Skeletal muscle cell (primary cell): ENCODE measurements at regions not wholly inside any gene's neighbourhood (a gene's known extent, or its start where the extent isn't known, plus 50 kb on each side); places are given as distances from the start of the nearest gene placed in this dataset.
"Not testable (repeated sequence)": the region's sequence is repeated elsewhere in the genome, so short reads cannot be mapped to it uniquely, and the experiment has no call there.

Experiments
- DNase-seq: peaks from one replicate; pipeline ENCODE4 v3.0.0-alpha.2; 2010; ENCODE audit warnings: low read depth
- H3K4me3 ChIP-seq: 2 replicates; pipeline ENCODE4 v1.5.1; 2011; ENCODE audit warnings: low read depth, mild to moderate bottlenecking, control low read depth, low read length, moderate library complexity

DNA sequence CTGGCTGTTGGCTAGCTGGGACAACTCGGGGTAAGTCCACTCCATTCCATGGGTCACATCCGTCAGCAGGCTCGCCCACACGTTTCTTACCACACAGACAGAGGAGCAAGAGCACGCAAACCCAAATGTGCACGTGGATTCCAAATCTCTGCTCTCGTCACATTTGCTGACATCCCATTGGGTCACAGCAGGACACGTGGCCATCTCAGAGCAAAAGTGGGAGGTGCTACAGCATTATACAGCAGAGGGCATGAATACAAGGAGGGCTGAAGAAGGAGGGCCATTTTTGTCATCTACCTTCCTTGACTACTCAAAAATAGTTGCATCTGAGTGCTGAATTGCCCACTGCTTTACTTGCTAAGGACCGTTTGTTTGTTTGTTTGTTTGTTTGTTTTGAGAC lies 84.7 kb downstream of the RBBP6 start:
- DNase-seq, result no peak
- no peak overlapping the region for H3K4me3 ChIP-seq

GRCh38 chr16:24626256-24626655 lies 86.9 kb downstream of the RBBP6 start:
- no peak for DNase-seq
- H3K4me3 ChIP-seq, result no peak overlapping the region

- no peak for DNase-seq
- H3K4me3 ChIP-seq, result no peak overlapping the region
Observed at GRCh38 chr16:24634919-24635318, 94.5 kb upstream of the TNRC6A start.

GRCh38 chr16:24635900-24636610 lies 93.4 kb upstream of the TNRC6A start:
- H3K4me3 ChIP-seq, result no peak overlapping the region

DNA sequence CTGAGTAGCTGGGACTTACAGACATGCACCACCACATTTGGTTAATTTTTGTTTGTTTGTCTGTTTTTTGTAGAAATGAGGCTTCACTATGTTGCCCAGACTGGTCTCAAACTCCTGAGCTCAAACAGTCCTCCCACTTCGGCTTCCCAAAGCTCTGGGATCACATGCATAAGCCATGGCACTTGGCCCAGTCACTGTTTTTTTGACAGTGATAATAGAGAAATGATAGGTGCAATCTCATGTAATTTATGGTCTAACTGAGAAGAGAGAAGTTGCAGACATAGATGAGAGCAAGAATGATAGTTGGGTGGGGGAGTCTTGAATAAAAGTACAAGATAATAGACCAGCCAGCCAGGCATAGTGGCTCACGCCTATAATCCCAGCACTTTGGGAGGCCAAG lies 89.7 kb upstream of the TNRC6A start:
- no peak overlapping the region for H3K4me3 ChIP-seq
- DNase-seq, result no peak

More at GRCh38 chr16:24635900-24636610, 93.4 kb upstream of the TNRC6A start:
- peak; percentile 94 for DNase-seq

- no peak for DNase-seq
- no peak overlapping the region for H3K4me3 ChIP-seq
Observed at GRCh38 chr16:24643489-24643888, 86.0 kb upstream of the TNRC6A start.

DNA sequence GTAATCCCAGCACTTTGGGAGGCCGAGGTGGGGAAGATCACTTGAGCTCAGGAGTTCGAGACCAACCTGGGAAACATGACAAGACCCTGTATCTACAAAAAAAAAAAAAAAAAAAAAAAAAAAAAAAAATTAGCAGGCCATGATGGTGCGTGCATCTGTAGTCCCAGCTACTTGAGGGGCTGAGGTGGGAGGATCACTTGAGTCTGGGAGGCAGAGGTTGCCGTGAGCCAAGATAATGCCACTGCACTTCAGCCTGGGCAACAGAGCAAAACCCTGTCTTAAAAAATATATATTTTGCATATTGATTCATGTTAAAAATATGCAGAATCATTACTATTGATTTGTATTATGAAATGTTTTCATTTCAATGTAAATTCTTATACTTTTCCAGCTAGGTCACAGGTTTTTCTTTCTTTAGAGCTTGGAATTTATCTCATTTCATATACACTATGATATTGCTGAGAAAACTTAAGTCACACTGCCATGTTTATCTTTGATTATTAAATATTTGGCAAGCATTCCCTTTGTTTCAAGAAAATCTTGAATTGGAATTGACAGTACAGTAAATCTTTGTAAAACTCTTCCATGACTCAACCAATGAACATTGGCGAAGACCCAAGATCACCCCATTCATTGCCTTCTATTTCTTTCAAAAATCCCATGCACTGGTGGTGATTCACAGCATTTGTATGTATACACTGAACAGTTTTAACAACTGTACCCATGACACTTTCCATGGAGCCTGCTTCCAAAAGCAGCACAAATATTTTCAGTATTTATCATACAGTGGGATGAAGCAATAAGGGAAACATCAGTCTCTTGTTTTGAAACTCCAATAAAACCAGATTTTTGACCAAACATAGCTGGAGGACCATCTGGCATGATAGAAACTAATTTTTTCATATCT lies 83.5 kb upstream of the TNRC6A start:
- no peak overlapping the region for H3K4me3 ChIP-seq
- peak; percentile 98 for DNase-seq

DNA sequence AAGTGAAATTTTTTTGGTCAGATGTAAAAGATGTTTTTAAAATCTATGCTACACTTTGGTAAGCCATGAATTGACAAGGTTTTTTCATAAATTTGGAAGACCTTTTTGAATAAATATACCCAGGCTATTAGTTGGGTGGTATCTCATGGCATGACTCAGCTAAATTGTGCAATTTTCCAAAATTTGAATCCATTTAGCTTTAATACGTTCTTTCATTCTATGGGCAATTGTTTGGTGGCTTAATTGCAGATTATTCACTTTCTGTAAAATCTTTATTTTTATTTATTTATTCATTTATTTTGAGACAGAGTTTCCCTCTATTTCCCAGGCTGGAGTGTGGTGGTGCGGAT lies 82.8 kb upstream of the TNRC6A start:
- no peak for DNase-seq
- H3K4me3 ChIP-seq, result no peak overlapping the region

DNA sequence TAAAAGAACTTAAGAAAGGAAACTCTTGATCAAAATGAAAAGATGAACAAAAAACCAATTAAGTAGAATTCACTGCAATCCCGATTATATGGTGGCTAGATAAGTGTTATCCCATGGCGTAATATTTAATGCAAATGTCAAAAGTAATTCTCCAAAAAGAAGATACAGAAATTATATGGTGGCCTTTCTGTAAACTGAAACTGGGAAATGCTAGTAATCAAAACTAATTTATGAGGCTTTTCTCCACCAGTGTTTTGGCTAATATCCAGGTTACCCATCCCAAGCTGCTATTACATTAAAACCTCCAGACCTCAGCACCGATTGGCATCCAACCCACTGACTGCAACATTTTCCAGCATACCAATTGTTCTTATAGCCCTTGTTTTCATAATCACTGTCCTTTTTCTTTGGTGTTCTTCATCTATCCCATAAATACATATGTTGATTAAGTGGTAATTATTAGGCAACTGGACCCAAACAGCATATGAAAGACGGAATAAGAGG lies 77.2 kb upstream of the TNRC6A start:
- DNase-seq, result no peak
- H3K4me3 ChIP-seq, result no peak overlapping the region

DNA sequence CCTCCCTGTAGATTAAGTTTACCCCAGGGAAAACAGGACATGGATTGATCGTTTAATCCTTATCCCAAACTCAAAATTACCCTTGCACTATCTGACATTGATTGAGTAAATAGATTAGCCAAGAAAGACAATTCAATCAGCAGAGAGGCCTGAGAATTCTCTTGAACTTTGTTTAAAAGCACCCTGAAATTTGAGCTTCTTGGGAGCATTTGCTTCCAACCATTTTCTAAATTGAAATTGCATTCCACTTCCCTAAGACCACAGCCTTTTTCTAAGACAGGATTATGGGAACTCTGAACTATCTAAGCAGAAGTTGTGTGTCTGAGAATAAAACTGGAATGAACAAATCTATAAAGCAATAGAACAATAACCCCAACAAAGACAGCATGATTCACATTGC lies 76.6 kb upstream of the TNRC6A start:
- DNase-seq, result no peak
- H3K4me3 ChIP-seq, result no peak overlapping the region

GRCh38 chr16:24653725-24654124 lies 75.7 kb upstream of the TNRC6A start:
- no peak overlapping the region for H3K4me3 ChIP-seq
- DNase-seq, result no peak

- H3K4me3 ChIP-seq, DNase-seq: not testable (repeated sequence)
Observed at GRCh38 chr16:24665942-24666341, 63.5 kb upstream of the TNRC6A start.

GRCh38 chr16:24667244-24667764 lies 62.1 kb upstream of the TNRC6A start:
- DNase-seq, result no peak
- H3K4me3 ChIP-seq, result no peak overlapping the region

- DNase-seq, result peak; percentile 65
- no peak overlapping the region for H3K4me3 ChIP-seq
Observed at GRCh38 chr16:24668481-24669061, 60.9 kb upstream of the TNRC6A start.

GRCh38 chr16:24670623-24671454 lies 58.6 kb upstream of the TNRC6A start:
- peak overlapping the region; percentile 23 for H3K4me3 ChIP-seq
- peak; percentile 82 for DNase-seq

GRCh38 chr16:24671455-24671954 lies 57.9 kb upstream of the TNRC6A start:
- DNase-seq, result no peak
- no peak overlapping the region for H3K4me3 ChIP-seq

DNA sequence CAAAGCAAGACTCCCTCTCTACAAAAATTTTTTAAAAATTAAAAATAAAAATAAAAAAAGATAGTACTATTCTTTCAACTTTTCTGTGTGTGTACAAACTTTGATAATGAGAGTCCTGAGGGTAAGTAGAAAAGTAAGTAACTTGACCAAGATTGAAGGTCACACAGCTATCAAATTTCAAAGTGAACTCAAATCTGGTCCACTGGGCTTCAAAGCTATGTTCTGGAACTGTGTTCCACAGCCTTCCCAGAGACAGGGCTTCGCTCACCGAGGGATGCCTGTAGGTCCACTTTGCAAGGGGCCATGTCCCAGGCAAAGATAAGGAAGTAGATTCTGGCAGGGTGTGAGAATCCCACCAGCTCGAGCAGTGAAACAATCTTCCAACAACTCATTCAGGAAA lies 56.3 kb upstream of the TNRC6A start:
- DNase-seq, result no peak
- no peak overlapping the region for H3K4me3 ChIP-seq

- DNase-seq, result no peak
- H3K4me3 ChIP-seq, result no peak overlapping the region
Observed at GRCh38 chr16:24674877-24675276, 54.6 kb upstream of the TNRC6A start.

DNA sequence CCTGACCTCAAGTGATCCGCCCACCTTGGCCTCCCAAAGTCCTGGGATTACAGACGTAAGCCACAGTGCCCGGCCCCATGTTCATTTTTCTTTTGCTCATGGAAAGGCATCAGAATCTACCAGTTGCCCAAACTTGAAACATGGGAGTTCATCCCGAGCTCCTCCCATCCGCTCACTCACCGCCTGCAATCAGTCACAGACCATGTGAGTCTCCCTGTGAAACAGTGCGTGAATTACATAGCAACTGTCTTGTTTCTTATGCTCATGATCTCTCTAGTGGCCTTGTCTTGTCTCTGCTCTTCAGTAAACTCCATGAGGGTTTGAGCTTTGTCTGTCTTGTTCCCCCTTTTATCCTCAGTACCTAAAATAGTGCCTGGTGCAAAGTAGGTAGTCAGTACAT lies 52.1 kb upstream of the TNRC6A start:
- H3K4me3 ChIP-seq, result no peak overlapping the region
- no peak for DNase-seq
